ENCODE measurements at regions not wholly inside any gene's neighbourhood (a gene's known extent, or its start where the extent isn't known, plus 50 kb on each side); places are given as distances from the start of the nearest gene placed in this dataset.

DNA sequence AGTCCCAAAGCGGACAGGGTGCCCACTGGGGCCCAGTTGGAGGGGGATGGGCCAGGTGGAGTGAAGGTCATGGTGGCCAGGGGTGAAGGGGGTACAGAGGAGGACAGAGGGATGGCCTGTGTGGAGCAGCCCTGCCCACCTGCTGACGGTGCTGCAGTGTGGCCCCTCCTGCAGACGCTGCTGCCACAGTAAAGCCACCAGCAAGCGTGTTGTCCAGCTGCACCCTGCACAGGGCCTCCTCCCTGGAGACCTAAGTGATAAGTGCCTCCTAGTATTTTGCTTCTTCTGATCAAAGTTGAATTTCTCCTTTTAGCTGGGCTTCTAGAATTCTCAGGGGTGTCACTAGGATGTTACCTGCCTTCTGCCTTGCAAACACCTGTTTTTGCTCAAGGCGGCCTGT is 299.3 kb upstream of the IRX4 start:
- Histone ChIP-seq H3K4me3 (ENCODE audit: insufficient read depth, low read depth, low read length, poor library complexity, severe bottlenecking) (no peak overlapping the region), H3K36me3 (ENCODE audit: control insufficient read depth, insufficient read depth, low read length) (no peaks in the 10 kb centered on the region), H3K27ac (ENCODE audit: insufficient read depth, low read length, poor library complexity, severe bottlenecking) (no peak overlapping the region), H3K4me1 (ENCODE audit: control insufficient read depth, insufficient read depth, low read length, poor library complexity, severe bottlenecking) (no peaks in the 10 kb centered on the region), H3K27me3 (replicated peaks; ENCODE audit: control insufficient read depth, insufficient read depth, low read length, poor library complexity, severe bottlenecking) (no peaks in the 10 kb centered on the region), H3K9me3 (ENCODE audit: control insufficient read depth, low read length) (no peaks in the 10 kb centered on the region)
- DNase-seq = no peak

DNA sequence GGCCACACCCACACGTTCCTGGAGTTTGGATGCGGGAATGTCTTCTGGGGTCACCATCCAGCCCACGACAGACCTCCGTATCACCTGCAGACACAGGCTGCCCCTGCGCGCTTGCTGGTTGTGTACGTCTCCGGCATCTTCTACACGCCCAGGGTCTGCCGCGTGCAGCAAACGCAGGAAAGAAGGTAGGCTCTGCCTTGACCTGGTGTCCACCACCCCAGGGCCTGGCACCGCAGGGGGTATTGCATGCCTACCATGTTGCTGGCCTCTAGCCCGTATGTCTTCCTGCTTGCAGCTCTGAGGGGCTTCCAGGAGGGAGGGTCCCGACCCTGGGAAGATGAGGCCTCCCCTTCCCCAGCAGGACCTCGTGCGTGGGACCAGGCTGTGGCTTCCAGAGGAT is 298.8 kb upstream of the IRX4 start:
- no peaks in the 10 kb centered on the region for H3K27me3 ChIP-seq (replicated peaks; ENCODE audit: control insufficient read depth, insufficient read depth, low read length, poor library complexity, severe bottlenecking)
- no peaks in the 10 kb centered on the region for H3K36me3 ChIP-seq (ENCODE audit: control insufficient read depth, insufficient read depth, low read length)
- no peak overlapping the region for H3K4me3 ChIP-seq (ENCODE audit: insufficient read depth, low read depth, low read length, poor library complexity, severe bottlenecking)
- H3K9me3 ChIP-seq (ENCODE audit: control insufficient read depth, low read length) = no peaks in the 10 kb centered on the region
- H3K4me1 ChIP-seq (ENCODE audit: control insufficient read depth, insufficient read depth, low read length, poor library complexity, severe bottlenecking) = no peaks in the 10 kb centered on the region
- DNase-seq = no peak
- no peak overlapping the region for H3K27ac ChIP-seq (ENCODE audit: insufficient read depth, low read length, poor library complexity, severe bottlenecking)

DNA sequence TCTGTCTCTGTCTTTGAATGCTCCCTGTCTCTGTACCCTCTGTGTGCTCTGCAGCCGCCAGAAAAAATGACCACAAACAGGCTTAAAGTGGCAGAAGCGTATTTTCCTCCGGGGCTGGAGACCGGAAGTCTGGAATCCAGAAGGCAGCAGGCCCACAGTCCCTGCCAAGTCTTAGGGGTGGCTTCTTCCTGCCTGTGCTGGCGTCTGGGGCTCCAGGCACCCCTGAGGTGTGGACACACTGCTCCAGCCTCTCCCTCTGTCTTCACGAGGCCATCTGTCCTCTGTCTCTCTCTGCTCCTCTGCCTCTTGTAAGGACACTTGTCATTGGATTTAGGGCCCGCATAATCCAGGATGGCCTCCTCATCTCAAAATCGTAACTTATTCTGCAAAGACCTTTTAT is 298.4 kb upstream of the IRX4 start:
- H3K4me1 ChIP-seq (ENCODE audit: control insufficient read depth, insufficient read depth, low read length, poor library complexity, severe bottlenecking) = no peaks in the 10 kb centered on the region
- no peak overlapping the region for H3K4me3 ChIP-seq (ENCODE audit: insufficient read depth, low read depth, low read length, poor library complexity, severe bottlenecking)
- no peaks in the 10 kb centered on the region for H3K36me3 ChIP-seq (ENCODE audit: control insufficient read depth, insufficient read depth, low read length)
- H3K27ac ChIP-seq (ENCODE audit: insufficient read depth, low read length, poor library complexity, severe bottlenecking) = no peak overlapping the region
- no peak for DNase-seq
- H3K27me3 ChIP-seq (replicated peaks; ENCODE audit: control insufficient read depth, insufficient read depth, low read length, poor library complexity, severe bottlenecking) = no peaks in the 10 kb centered on the region
- H3K9me3 ChIP-seq (ENCODE audit: control insufficient read depth, low read length) = no peaks in the 10 kb centered on the region

DNA sequence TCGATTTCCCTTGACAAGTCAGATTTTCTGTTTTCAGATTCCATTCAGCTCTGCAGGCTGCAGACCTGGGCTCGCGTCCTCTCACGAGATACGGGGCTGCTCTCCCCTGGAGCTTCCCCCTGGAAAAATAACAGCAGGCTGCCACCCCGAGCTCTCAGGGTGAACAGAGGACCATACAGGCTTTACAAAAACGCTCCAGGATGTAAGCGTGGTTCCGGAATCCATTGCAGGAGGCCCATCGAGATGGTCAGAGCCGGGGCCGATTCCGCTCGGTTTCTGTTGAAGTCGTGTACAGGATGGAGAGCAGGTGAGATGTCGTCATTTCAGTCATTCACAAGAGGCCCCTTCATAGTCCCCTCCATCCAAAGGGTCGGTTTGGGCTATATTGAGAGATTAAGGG is 297.7 kb upstream of the IRX4 start:
- Histone ChIP-seq H3K36me3 (ENCODE audit: control insufficient read depth, insufficient read depth, low read length) (no peaks in the 10 kb centered on the region), H3K27me3 (replicated peaks; ENCODE audit: control insufficient read depth, insufficient read depth, low read length, poor library complexity, severe bottlenecking) (no peaks in the 10 kb centered on the region), H3K27ac (ENCODE audit: insufficient read depth, low read length, poor library complexity, severe bottlenecking) (no peak overlapping the region), H3K4me3 (ENCODE audit: insufficient read depth, low read depth, low read length, poor library complexity, severe bottlenecking) (no peak overlapping the region), H3K9me3 (ENCODE audit: control insufficient read depth, low read length) (no peaks in the 10 kb centered on the region), H3K4me1 (ENCODE audit: control insufficient read depth, insufficient read depth, low read length, poor library complexity, severe bottlenecking) (no peaks in the 10 kb centered on the region)
- DNase-seq = no peak

DNA sequence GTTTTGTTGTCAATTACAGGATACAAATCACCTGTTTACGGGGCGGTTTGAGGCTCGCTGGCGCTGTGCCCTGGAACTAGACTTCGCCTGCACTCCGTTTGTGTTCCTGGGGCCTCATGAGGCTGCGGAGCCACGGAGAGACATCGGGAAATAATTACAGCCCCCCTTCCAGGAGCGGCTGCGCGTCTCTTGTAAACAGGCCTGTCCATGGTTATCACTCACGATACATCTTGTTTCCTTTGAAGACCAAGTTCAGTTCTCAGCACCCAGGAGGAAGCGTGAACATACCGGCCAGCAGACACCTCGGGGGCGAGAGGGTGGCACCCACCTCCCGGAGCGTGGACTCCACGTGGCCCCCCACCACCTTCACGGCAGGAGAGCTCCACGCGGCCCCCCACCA is 297.1 kb upstream of the IRX4 start:
- no peaks in the 10 kb centered on the region for H3K4me1 ChIP-seq (ENCODE audit: control insufficient read depth, insufficient read depth, low read length, poor library complexity, severe bottlenecking)
- no peaks in the 10 kb centered on the region for H3K9me3 ChIP-seq (ENCODE audit: control insufficient read depth, low read length)
- no peaks in the 10 kb centered on the region for H3K36me3 ChIP-seq (ENCODE audit: control insufficient read depth, insufficient read depth, low read length)
- no peak overlapping the region for H3K4me3 ChIP-seq (ENCODE audit: insufficient read depth, low read depth, low read length, poor library complexity, severe bottlenecking)
- H3K27ac ChIP-seq (ENCODE audit: insufficient read depth, low read length, poor library complexity, severe bottlenecking) = no peak overlapping the region
- H3K27me3 ChIP-seq (replicated peaks; ENCODE audit: control insufficient read depth, insufficient read depth, low read length, poor library complexity, severe bottlenecking) = no peaks in the 10 kb centered on the region
- DNase-seq = no peak

DNA sequence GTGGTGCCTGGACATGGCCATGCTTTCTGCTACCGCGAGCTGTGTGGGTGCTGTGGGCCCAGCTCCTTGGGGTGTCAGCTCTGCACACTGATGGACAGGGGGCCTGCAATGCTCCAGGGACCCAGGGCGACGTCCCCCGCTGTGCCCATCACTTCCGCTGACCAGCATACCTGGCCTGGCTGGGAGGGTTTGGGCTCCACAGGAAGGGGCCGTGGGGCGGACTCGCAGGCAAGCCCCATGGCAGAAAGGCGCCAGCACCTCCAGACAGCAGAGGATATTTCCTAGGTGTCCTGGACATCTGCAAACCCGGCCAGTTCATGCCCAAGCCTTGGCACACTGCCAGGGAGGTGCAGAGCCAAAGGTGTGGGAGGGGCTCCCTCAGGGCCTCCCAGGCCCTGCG is 295.8 kb upstream of the IRX4 start:
- Histone ChIP-seq H3K4me1 (ENCODE audit: control insufficient read depth, insufficient read depth, low read length, poor library complexity, severe bottlenecking) (no peaks in the 10 kb centered on the region), H3K36me3 (ENCODE audit: control insufficient read depth, insufficient read depth, low read length) (no peaks in the 10 kb centered on the region), H3K4me3 (ENCODE audit: insufficient read depth, low read depth, low read length, poor library complexity, severe bottlenecking) (no peak overlapping the region), H3K9me3 (ENCODE audit: control insufficient read depth, low read length) (no peaks in the 10 kb centered on the region), H3K27me3 (replicated peaks; ENCODE audit: control insufficient read depth, insufficient read depth, low read length, poor library complexity, severe bottlenecking) (no peaks in the 10 kb centered on the region), H3K27ac (ENCODE audit: insufficient read depth, low read length, poor library complexity, severe bottlenecking) (no peak overlapping the region)
- DNase-seq = no peak

DNA sequence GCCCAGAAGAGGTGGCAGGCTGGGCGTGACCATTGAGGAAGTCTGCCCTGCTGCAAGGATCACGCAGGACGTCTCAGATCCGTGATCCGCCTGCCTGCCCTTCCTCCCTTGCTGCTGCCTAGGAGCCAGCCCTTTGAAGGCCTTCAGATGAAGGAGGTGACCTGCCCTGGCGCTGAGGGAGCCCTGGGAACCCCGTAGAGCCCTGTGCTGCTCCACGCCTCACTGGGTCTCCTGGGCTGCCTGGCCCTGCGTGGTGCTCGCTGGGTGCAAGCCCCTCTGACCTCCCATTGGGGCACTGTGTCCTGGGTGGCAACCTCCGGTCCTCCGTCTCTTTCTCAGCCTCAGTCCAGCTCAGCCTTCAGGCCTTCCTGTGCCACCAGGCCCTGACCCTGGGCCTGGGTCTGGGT is 295.3 kb upstream of the IRX4 start:
- Histone ChIP-seq H3K4me3 (ENCODE audit: insufficient read depth, low read depth, low read length, poor library complexity, severe bottlenecking) (no peak overlapping the region), H3K4me1 (ENCODE audit: control insufficient read depth, insufficient read depth, low read length, poor library complexity, severe bottlenecking) (no peaks in the 10 kb centered on the region), H3K27me3 (replicated peaks; ENCODE audit: control insufficient read depth, insufficient read depth, low read length, poor library complexity, severe bottlenecking) (no peaks in the 10 kb centered on the region), H3K36me3 (ENCODE audit: control insufficient read depth, insufficient read depth, low read length) (no peaks in the 10 kb centered on the region), H3K27ac (ENCODE audit: insufficient read depth, low read length, poor library complexity, severe bottlenecking) (no peak overlapping the region), H3K9me3 (ENCODE audit: control insufficient read depth, low read length) (no peaks in the 10 kb centered on the region)
- DNase-seq = no peak

DNA sequence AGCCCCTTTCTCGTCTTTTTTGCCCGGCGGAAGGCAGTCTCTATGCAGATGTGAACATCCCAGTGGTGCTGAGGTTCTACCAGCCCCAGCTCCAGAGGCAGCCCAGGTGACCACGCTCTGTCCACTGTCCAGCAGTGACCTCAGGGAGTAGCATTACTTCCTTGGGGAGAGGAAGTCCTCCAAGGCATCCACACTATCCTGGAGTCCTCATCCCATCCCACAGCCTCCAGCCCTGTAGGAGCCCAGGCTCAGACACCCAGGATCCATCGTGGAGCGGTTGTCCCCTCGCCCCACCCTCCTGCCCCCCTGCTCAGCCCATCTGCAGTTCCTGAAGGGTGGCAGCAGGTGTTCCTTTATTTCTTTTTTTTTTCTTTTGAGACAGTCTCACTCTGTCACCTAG is 294.5 kb upstream of the IRX4 start:
- DNase-seq = no peak

DNA sequence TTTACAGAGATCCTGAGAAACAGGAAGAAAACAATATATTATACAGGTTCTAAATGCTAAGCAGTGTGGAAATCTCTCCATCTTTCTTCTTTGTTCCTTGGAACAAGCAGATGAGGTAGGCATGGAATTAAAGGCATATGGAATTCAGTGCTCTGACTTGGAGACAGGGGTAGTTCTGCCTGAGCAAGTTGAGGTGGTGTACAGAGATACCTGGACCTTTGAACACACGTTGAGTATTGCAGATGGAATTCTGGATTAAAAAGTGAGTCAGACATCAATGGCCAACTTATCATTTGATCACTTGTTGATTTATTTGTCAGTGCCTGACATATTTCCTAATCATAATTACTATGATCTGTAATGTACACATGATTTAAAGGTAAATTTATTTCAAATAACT is 293.9 kb upstream of the IRX4 start:
- H3K9me3 ChIP-seq (ENCODE audit: control insufficient read depth, low read length) = no peaks in the 10 kb centered on the region
- no peaks in the 10 kb centered on the region for H3K36me3 ChIP-seq (ENCODE audit: control insufficient read depth, insufficient read depth, low read length)
- DNase-seq = no peak
- no peak overlapping the region for H3K27ac ChIP-seq (ENCODE audit: insufficient read depth, low read length, poor library complexity, severe bottlenecking)
- no peaks in the 10 kb centered on the region for H3K27me3 ChIP-seq (replicated peaks; ENCODE audit: control insufficient read depth, insufficient read depth, low read length, poor library complexity, severe bottlenecking)
- H3K4me1 ChIP-seq (ENCODE audit: control insufficient read depth, insufficient read depth, low read length, poor library complexity, severe bottlenecking) = no peaks in the 10 kb centered on the region
- H3K4me3 ChIP-seq (ENCODE audit: insufficient read depth, low read depth, low read length, poor library complexity, severe bottlenecking) = no peak overlapping the region

More for the DNA sequence above, 294.5 kb upstream of the IRX4 start:
- no peaks in the 10 kb centered on the region for H3K9me3 ChIP-seq (ENCODE audit: control insufficient read depth, low read length)
- H3K4me3 ChIP-seq (ENCODE audit: insufficient read depth, low read depth, low read length, poor library complexity, severe bottlenecking) = no peak overlapping the region
- H3K27ac ChIP-seq (ENCODE audit: insufficient read depth, low read length, poor library complexity, severe bottlenecking) = no peak overlapping the region
- H3K27me3 ChIP-seq (replicated peaks; ENCODE audit: control insufficient read depth, insufficient read depth, low read length, poor library complexity, severe bottlenecking) = no peaks in the 10 kb centered on the region
- H3K36me3 ChIP-seq (ENCODE audit: control insufficient read depth, insufficient read depth, low read length) = no peaks in the 10 kb centered on the region
- no peaks in the 10 kb centered on the region for H3K4me1 ChIP-seq (ENCODE audit: control insufficient read depth, insufficient read depth, low read length, poor library complexity, severe bottlenecking)

DNA sequence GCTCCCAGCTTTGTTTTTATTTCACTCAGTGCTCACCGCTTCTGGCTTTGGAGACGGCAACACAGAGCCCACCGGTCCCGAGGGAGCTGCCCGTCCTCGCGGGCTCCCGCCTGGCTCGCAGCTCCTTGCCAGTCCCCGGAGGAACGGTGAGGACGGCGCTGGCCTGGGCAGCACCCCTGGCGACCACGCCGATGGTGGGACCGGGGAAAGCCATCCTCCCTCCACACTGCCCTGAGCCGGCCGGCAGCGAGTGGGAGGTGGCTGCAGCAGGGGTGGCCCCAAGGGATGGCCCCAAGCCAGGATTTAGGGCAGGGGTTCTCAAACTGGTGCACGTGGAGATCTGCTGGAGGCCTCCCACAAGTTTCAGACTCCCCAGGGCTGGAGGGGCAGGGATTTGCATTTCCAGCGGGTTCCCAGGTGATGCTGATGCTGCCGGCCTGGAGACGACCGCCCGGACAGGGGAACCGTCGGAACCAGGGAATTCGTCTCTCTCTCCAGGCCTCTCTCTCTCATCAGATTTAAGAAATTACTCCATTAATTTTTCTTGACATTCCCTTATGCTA is 293.2 kb upstream of the IRX4 start:
- Histone ChIP-seq H3K27me3 (replicated peaks; ENCODE audit: control insufficient read depth, insufficient read depth, low read length, poor library complexity, severe bottlenecking) (no peaks in the 10 kb centered on the region), H3K27ac (ENCODE audit: insufficient read depth, low read length, poor library complexity, severe bottlenecking) (no peak overlapping the region), H3K36me3 (ENCODE audit: control insufficient read depth, insufficient read depth, low read length) (no peaks in the 10 kb centered on the region), H3K4me1 (ENCODE audit: control insufficient read depth, insufficient read depth, low read length, poor library complexity, severe bottlenecking) (no peaks in the 10 kb centered on the region), H3K4me3 (ENCODE audit: insufficient read depth, low read depth, low read length, poor library complexity, severe bottlenecking) (no peak overlapping the region), H3K9me3 (ENCODE audit: control insufficient read depth, low read length) (no peaks in the 10 kb centered on the region)
- no peak for DNase-seq

DNA sequence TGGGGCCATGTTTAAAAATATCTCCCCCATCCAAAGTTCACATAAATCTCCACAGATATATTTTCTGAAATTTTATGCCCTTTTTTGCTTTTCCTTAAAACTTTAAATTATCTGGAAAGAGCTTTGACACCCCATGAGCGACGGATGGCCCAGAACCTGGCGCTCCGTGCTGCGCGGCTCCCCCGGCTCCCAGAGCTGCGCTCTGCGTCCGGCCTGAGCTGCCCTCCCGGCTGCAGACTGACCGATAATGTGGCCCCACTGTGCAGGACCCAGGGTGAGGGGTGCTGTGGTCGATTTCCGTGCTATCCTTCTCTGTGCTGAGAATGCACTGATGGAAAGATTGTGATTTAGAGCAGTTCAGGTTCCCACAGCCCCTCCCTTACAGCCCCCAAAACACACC is 292.3 kb upstream of the IRX4 start:
- Histone ChIP-seq H3K27ac (ENCODE audit: insufficient read depth, low read length, poor library complexity, severe bottlenecking) (no peak overlapping the region), H3K4me3 (ENCODE audit: insufficient read depth, low read depth, low read length, poor library complexity, severe bottlenecking) (no peak overlapping the region), H3K27me3 (replicated peaks; ENCODE audit: control insufficient read depth, insufficient read depth, low read length, poor library complexity, severe bottlenecking) (no peaks in the 10 kb centered on the region), H3K4me1 (ENCODE audit: control insufficient read depth, insufficient read depth, low read length, poor library complexity, severe bottlenecking) (no peaks in the 10 kb centered on the region), H3K36me3 (ENCODE audit: control insufficient read depth, insufficient read depth, low read length) (no peaks in the 10 kb centered on the region), H3K9me3 (ENCODE audit: control insufficient read depth, low read length) (no peaks in the 10 kb centered on the region)
- DNase-seq = no peak
